GM23248 (cell line): ENCODE measurements at regions not wholly inside any gene's neighbourhood (a gene's known extent, or its start where the extent isn't known, plus 50 kb on each side); places are given as distances from the start of the nearest gene placed in this dataset.

Source experiments
- EZH2 ChIP-seq: fragments of 200-600 bp; sonication (generic); IDR thresholded peaks from 2 replicates; pipeline ENCODE4 v1.6.1; 2018; ENCODE audit warnings: antibody characterized with exemption, mild to moderate bottlenecking; ENCODE audit not compliant: insufficient read depth, poor library complexity, severe bottlenecking
- EZH2phosphoT487 ChIP-seq: fragments of 200-600 bp; sonication (generic); IDR thresholded peaks from 2 replicates; pipeline ENCODE4 v1.6.1; 2018; ENCODE audit warnings: antibody characterized with exemption, moderate library complexity, mild to moderate bottlenecking, low read depth; ENCODE audit not compliant: insufficient read depth

GRCh38 chrX:114181195-114181594 lies 402.7 kb upstream of the HTR2C start:
- TF ChIP-seq EZH2phosphoT487 (no peak), EZH2 (no peak)
